ENCODE measurements at regions not wholly inside any gene's neighbourhood (a gene's known extent, or its start where the extent isn't known, plus 50 kb on each side); places are given as distances from the start of the nearest gene placed in this dataset.

DNA sequence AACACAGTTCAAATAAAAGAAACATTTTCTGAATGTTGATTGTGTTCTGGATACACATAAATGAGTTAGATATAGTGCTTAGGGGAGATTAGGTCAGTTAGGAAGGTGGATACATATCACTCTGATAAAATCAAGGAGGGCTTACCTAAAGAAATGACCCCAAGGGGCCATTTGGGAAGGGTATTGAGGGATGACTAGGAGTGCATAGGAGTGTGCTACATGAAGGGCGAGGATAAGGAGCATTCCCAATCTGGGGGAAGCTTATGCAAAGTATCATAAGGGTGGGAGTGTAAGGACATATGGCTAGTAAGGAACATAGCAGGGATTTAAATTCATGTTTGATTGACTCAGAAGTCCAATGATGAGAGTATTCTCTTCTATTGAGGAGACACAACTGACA lies 183.6 kb downstream of the NSG2 start:
- no peak overlapping the region for H3K9ac ChIP-seq
- peaks cover 18% of the 10 kb centered on the region for H3K4me1 Mint-ChIP-seq
- TF ChIP-seq EZH2phosphoT487 (IDR thresholded peaks at IDR 0.05) (no peak), EZH2 (IDR thresholded peaks at IDR 0.05) (no peak), CTCF (IDR thresholded peaks at IDR 0.05) (no peak)
- H3K27me3 ChIP-seq: no peaks in the 10 kb centered on the region
- peaks cover 4% of the 10 kb centered on the region for H3K4me1 ChIP-seq
- H3K27ac Mint-ChIP-seq: no peak overlapping the region
- no peaks in the 10 kb centered on the region for H3K9me3 Mint-ChIP-seq
- no peaks in the 10 kb centered on the region for H3F3A ChIP-seq (ENCODE audit: low read depth)
- no peaks in the 10 kb centered on the region for H3K9me3 ChIP-seq (ENCODE audit: low read depth)
- H4K20me1 ChIP-seq (ENCODE audit: low read depth): no peaks in the 10 kb centered on the region
- DNase-seq (ENCODE audit: low spot score): no peak
- no peak overlapping the region for H2AFZ ChIP-seq (replicated peaks)
- no peak overlapping the region for H3K4me2 ChIP-seq
- H3K36me3 ChIP-seq: no peaks in the 10 kb centered on the region
- H3K27me3 Mint-ChIP-seq (ENCODE audit: insufficient read depth, low read depth): peaks cover 7% of the 10 kb centered on the region
- H3K4me3 ChIP-seq: no peak overlapping the region
- H3K36me3 Mint-ChIP-seq: no peaks in the 10 kb centered on the region
- no peak overlapping the region for H3K27ac ChIP-seq
- H3K79me2 ChIP-seq (ENCODE audit: low read depth): no peaks in the 10 kb centered on the region
- no peak overlapping the region for H3K4me3 Mint-ChIP-seq

- H3K9me3 ChIP-seq (ENCODE audit: low read depth): no peaks in the 10 kb centered on the region
- no peak overlapping the region for H3K4me3 ChIP-seq
- H2AFZ ChIP-seq (replicated peaks): no peak overlapping the region
- Mint-ChIP-seq H3K27me3 (ENCODE audit: insufficient read depth, low read depth) (peaks cover 7% of the 10 kb centered on the region), H3K9me3 (no peaks in the 10 kb centered on the region), H3K4me3 (no peak overlapping the region), H3K36me3 (no peaks in the 10 kb centered on the region), H3K27ac (no peak overlapping the region), H3K4me1 (peaks cover 25% of the 10 kb centered on the region)
- no peaks in the 10 kb centered on the region for H3K79me2 ChIP-seq (ENCODE audit: low read depth)
- no peak overlapping the region for H3K4me2 ChIP-seq
- H3K27me3 ChIP-seq: no peaks in the 10 kb centered on the region
- H3K9ac ChIP-seq: no peak overlapping the region
- no peaks in the 10 kb centered on the region for H3K36me3 ChIP-seq
- no peak for DNase-seq (ENCODE audit: low spot score)
- no peak for TF ChIP-seq EZH2 (IDR thresholded peaks at IDR 0.05)
- TF ChIP-seq EZH2phosphoT487 (IDR thresholded peaks at IDR 0.05): no peak
- TF ChIP-seq CTCF (IDR thresholded peaks at IDR 0.05): no peak
- H4K20me1 ChIP-seq (ENCODE audit: low read depth): no peaks in the 10 kb centered on the region
- no peaks in the 10 kb centered on the region for H3F3A ChIP-seq (ENCODE audit: low read depth)
- H3K4me1 ChIP-seq: peaks cover 4% of the 10 kb centered on the region
- H3K27ac ChIP-seq: no peak overlapping the region
Observed at GRCh38 chr5:174229514-174230370, 184.2 kb downstream of the NSG2 start.

DNA sequence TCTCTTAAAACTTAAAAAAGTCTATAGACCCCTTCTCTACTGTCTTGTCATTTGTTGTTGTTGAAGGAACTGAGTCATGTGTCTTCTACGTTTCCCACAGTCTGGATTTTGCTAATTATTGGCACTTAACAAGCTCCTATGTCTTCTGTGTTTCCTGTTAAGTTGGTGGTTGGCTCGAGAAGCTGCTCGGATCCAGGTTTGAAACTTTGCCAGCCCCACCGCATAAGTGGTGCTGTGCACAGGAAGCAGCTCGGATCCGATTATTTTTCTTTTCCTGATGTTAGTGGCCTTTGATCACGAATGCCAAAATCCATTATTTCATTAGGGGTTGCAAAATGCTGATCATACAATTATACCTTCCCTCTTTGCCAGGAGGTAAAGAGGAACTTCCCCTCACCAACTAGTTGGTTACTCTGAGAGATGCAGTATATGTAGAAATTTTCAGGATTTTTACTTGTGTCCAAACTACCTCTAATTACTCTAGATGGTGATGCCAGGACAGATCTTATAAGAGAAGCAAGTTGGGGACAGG lies 186.5 kb downstream of the NSG2 start:
- Histone ChIP-seq H3K4me1 (no peaks in the 10 kb centered on the region), H3K4me3 (no peak overlapping the region), H4K20me1 (ENCODE audit: low read depth) (no peaks in the 10 kb centered on the region), H3K27me3 (no peaks in the 10 kb centered on the region), H3K4me2 (no peak overlapping the region), H3K79me2 (ENCODE audit: low read depth) (no peaks in the 10 kb centered on the region), H3K36me3 (no peaks in the 10 kb centered on the region), H2AFZ (replicated peaks) (no peak overlapping the region), H3K27ac (no peak overlapping the region), H3K9me3 (ENCODE audit: low read depth) (no peaks in the 10 kb centered on the region), H3K9ac (no peak overlapping the region), H3F3A (ENCODE audit: low read depth) (no peaks in the 10 kb centered on the region)
- no peak overlapping the region for H3K4me3 Mint-ChIP-seq
- H3K36me3 Mint-ChIP-seq: no peaks in the 10 kb centered on the region
- TF ChIP-seq CTCF (IDR thresholded peaks at IDR 0.05) (no peak), EZH2 (IDR thresholded peaks at IDR 0.05) (no peak), EZH2phosphoT487 (IDR thresholded peaks at IDR 0.05) (no peak)
- H3K27ac Mint-ChIP-seq: peak overlapping the region; percentile 80
- no peaks in the 10 kb centered on the region for H3K9me3 Mint-ChIP-seq
- DNase-seq (ENCODE audit: low spot score): no peak
- peaks cover 27% of the 10 kb centered on the region for H3K4me1 Mint-ChIP-seq
- peaks cover 7% of the 10 kb centered on the region for H3K27me3 Mint-ChIP-seq (ENCODE audit: insufficient read depth, low read depth)

Measured in neural progenitor cell (in vitro differentiated cells).